Lower lobe of right lung (tissue), 2 donors: ENCODE measurements at regions not wholly inside any gene's neighbourhood (a gene's known extent, or its start where the extent isn't known, plus 50 kb on each side); places are given as distances from the start of the nearest gene placed in this dataset.

Source experiments
- ATAC-seq, 2 donors: fragments of 200-7000 bp; cut with Tn5 transposase; one replicate each; pipeline ENCODE4 v1.9.1; 2020 to 2022; ENCODE audit warnings: mild to moderate bottlenecking in 2 of 2, moderate library complexity in 2 of 2
- DNase-seq: peaks from one replicate; pipeline ENCODE4 v3.0.0-alpha.2; 2020
- H3K27ac ChIP-seq: fragments of 200-600 bp; one replicate; pipeline ENCODE4 v1.8.0; 2022
- H3K27me3 ChIP-seq: fragments of 200-600 bp; one replicate; pipeline ENCODE4 v1.8.0; 2022; ENCODE audit warnings: low read depth
- H3K36me3 ChIP-seq: fragments of 200-600 bp; one replicate; pipeline ENCODE4 v1.8.0; 2022; ENCODE audit warnings: mild to moderate bottlenecking
- H3K4me1 ChIP-seq: fragments of 200-600 bp; one replicate; pipeline ENCODE4 v1.8.0; 2022
- H3K4me3 ChIP-seq: fragments of 200-600 bp; one replicate; pipeline ENCODE4 v1.8.0; 2022; ENCODE audit warnings: mild to moderate bottlenecking
- H3K9me3 ChIP-seq: fragments of 200-600 bp; one replicate; pipeline ENCODE4 v1.8.0; 2022
- CTCF ChIP-seq: fragments of 200-600 bp; IDR thresholded peaks from one replicate; pipeline ENCODE4 v1.8.0; 2022; ENCODE audit warnings: antibody characterized with exemption, mild to moderate bottlenecking
- intact Hi-C: fragments of 100-400 bp; cut with DNase I; formaldehyde crosslinking; loops from one replicate; pipeline ENCODE4 v1.11.0; 2022
- donor health status: DM: no; HTN: yes; CAD: no; lungs with severe emphysema.

GRCh38 chr1:187226396-187226795 is 397.6 kb downstream of the PLA2G4A start:
- Histone ChIP-seq H3K36me3 (no peaks in the 10 kb centered on the region), H3K4me1 (no peaks in the 10 kb centered on the region), H3K27ac (no peak overlapping the region), H3K4me3 (no peak overlapping the region), H3K27me3 (no peaks in the 10 kb centered on the region), H3K9me3 (no peaks in the 10 kb centered on the region)
- TF ChIP-seq CTCF, result no peak
- intact Hi-C loops, result no loop called here
- DNase-seq (no peak), ATAC-seq (no peak)

- intact Hi-C loops, result no loop called here
- H3K36me3 ChIP-seq, result no peaks in the 10 kb centered on the region
- ATAC-seq, result no peak
These were observed 400.0 kb downstream of the PLA2G4A start for GRCh38 chr1:187228790-187229189.

GRCh38 chr1:187229496-187229895 is 400.7 kb downstream of the PLA2G4A start:
- H3K27ac ChIP-seq, result no peak overlapping the region
- DNase-seq, result no peak
- H3K9me3 ChIP-seq, result no peaks in the 10 kb centered on the region
- H3K4me3 ChIP-seq, result no peak overlapping the region
- no peaks in the 10 kb centered on the region for H3K4me1 ChIP-seq
- no peaks in the 10 kb centered on the region for H3K27me3 ChIP-seq
- no peaks in the 10 kb centered on the region for H3K36me3 ChIP-seq
- ATAC-seq, result no peak
- no peak for TF ChIP-seq CTCF
- intact Hi-C loops, result no loop called here

More at GRCh38 chr1:187228790-187229189, 400.0 kb downstream of the PLA2G4A start:
- Histone ChIP-seq H3K4me3 (no peak overlapping the region), H3K4me1 (no peaks in the 10 kb centered on the region), H3K9me3 (no peaks in the 10 kb centered on the region), H3K27ac (no peak overlapping the region), H3K27me3 (no peaks in the 10 kb centered on the region)
- no peak for TF ChIP-seq CTCF
- DNase-seq, result no peak

- intact Hi-C loops, result no loop called here
- no peaks in the 10 kb centered on the region for H3K9me3 ChIP-seq
- DNase-seq (no peak), ATAC-seq (no peak)
- no peak overlapping the region for H3K27ac ChIP-seq
- no peaks in the 10 kb centered on the region for H3K36me3 ChIP-seq
- no peak overlapping the region for H3K4me3 ChIP-seq
- TF ChIP-seq CTCF, result no peak
- H3K4me1 ChIP-seq, result no peaks in the 10 kb centered on the region
- H3K27me3 ChIP-seq, result no peaks in the 10 kb centered on the region
These were observed 406.0 kb downstream of the PLA2G4A start for GRCh38 chr1:187234706-187235105.

- ATAC-seq, result no peak
- intact Hi-C loops, result no loop called here
- no peak overlapping the region for H3K27ac ChIP-seq
- H3K27me3 ChIP-seq, result no peaks in the 10 kb centered on the region
- no peak for TF ChIP-seq CTCF
- no peak overlapping the region for H3K4me3 ChIP-seq
- DNase-seq, result no peak
- no peaks in the 10 kb centered on the region for H3K4me1 ChIP-seq
- H3K36me3 ChIP-seq, result no peaks in the 10 kb centered on the region
- no peaks in the 10 kb centered on the region for H3K9me3 ChIP-seq
These were observed 407.4 kb downstream of the PLA2G4A start for GRCh38 chr1:187236199-187236598.

- Histone ChIP-seq H3K36me3 (no peaks in the 10 kb centered on the region), H3K9me3 (no peaks in the 10 kb centered on the region), H3K27ac (no peak overlapping the region), H3K4me3 (no peak overlapping the region), H3K27me3 (no peaks in the 10 kb centered on the region), H3K4me1 (no peaks in the 10 kb centered on the region)
- intact Hi-C loops, result no loop called here
- no peak for ATAC-seq
- no peak for TF ChIP-seq CTCF
- no peak for DNase-seq
These were observed 407.9 kb downstream of the PLA2G4A start for GRCh38 chr1:187236676-187237075.
